Uterus (tissue), 2 donors: ENCODE measurements at regions not wholly inside any gene's neighbourhood (a gene's known extent, or its start where the extent isn't known, plus 50 kb on each side); places are given as distances from the start of the nearest gene placed in this dataset.

Source experiments
- CTCF ChIP-seq, 4 experiments: fragments of 200-600 bp in 2 of 4; fragments of 450-650 bp in 2 of 4; sonication (generic) in 2 of 4; IDR thresholded peaks; one replicate each; pipeline ENCODE4 v1.5.1; 2016 to 2019; ENCODE audit warnings: antibody characterized with exemption in 4 of 4, mild to moderate bottlenecking in 2 of 4, moderate library complexity in 1 of 4
- POLR2A ChIP-seq, 2 donors: fragments of 450-650 bp; IDR thresholded peaks; one replicate each; pipeline ENCODE4 v1.6.1; 2016; ENCODE audit warnings: antibody characterized with exemption in 2 of 2, mild to moderate bottlenecking in 1 of 2, moderate library complexity in 1 of 2

- TF ChIP-seq CTCF (IDR thresholded peaks at IDR 0.05) (no peak), POLR2A (IDR thresholded peaks at IDR 0.05) (no peak)
These were observed 1244.3 kb downstream of the REEP3 start for GRCh38 chr10:64765498-64765897.
